ENCODE measurements at regions not wholly inside any gene's neighbourhood (a gene's known extent, or its start where the extent isn't known, plus 50 kb on each side); places are given as distances from the start of the nearest gene placed in this dataset.

DNA sequence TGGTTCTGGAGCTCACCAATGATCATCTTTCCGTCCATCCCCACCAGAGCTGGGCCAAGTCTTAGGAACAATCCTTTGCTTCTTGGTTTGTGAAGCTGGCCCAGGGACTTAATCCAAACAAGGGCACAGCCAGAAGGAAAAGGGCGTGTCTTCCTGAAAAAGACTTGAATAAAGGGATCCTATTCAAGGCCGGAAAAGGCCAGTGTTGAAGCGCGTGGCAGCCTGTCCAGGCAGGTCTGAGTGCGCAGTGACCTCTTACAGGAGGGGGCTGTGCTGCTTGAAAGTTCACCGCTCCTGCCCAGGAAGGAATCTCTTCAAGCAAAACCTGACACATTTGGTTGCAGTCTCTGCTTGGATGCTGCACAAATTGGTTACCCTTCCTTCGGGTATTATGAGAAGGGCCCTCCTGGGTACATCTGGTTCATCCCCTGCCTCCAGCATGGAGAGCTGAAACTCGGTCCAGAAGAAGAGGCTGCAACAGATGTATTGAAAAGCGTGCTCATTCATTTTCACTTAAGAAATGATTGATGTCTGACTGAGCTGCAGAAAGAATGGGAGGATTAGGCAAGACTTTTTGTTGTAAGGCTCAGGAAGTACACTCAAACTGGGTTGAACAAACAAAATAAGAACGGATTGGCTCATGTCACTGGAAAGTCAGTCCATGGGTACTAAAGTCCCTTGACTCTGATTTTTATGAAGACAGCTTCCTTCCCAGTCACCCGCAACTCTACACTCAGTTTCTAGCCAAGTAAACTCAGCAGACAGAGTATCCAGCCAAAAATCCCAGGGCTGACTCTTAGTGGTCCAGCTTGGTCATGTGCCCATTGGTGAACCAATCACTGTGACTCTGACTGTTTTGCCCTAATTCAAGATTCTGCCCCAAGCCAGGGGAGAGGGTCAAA is 136.3 kb downstream of the TFAP2C start:
- Histone ChIP-seq H3K4me3 (no peak overlapping the region), H3K9me3 (no peaks in the 10 kb centered on the region), H3K27me3 (no peaks in the 10 kb centered on the region), H3K4me1 (no peaks in the 10 kb centered on the region), H3K27ac (no peak overlapping the region), H3K36me3 (no peaks in the 10 kb centered on the region)
- no peak for DNase-seq
- TF ChIP-seq, protein P1, sequence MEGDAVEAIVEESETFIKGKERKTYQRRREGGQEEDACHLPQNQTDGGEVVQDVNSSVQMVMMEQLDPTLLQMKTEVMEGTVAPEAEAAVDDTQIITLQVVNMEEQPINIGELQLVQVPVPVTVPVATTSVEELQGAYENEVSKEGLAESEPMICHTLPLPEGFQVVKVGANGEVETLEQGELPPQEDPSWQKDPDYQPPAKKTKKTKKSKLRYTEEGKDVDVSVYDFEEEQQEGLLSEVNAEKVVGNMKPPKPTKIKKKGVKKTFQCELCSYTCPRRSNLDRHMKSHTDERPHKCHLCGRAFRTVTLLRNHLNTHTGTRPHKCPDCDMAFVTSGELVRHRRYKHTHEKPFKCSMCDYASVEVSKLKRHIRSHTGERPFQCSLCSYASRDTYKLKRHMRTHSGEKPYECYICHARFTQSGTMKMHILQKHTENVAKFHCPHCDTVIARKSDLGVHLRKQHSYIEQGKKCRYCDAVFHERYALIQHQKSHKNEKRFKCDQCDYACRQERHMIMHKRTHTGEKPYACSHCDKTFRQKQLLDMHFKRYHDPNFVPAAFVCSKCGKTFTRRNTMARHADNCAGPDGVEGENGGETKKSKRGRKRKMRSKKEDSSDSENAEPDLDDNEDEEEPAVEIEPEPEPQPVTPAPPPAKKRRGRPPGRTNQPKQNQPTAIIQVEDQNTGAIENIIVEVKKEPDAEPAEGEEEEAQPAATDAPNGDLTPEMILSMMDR (IDR thresholded peaks at IDR 0.05) = no peak
- intact Hi-C loops (cut with DNase I) = no loop called here
- peak; percentile 57 for ATAC-seq

DNA sequence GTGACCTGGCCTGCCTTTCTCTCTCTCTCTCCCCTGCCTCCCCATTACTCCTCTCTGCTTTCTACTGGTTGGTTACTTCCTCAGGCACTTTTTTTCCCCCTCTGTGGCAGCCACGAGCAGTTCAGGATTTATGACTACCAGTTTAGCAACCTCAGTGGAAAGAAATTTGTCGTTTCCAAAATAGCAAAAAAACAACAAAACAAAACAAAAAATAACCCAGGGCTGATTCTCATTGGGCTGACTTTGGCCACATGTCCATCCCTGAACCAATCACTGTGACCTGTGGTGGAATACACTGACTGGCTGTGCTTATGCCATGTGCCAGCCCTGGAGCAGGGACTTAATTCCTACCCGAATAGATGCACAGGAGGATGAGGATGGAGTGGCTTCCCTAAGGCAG is 137.4 kb downstream of the TFAP2C start:
- H3K27me3 ChIP-seq = no peaks in the 10 kb centered on the region
- H3K4me1 ChIP-seq = no peaks in the 10 kb centered on the region
- TF ChIP-seq, protein P1 (IDR thresholded peaks at IDR 0.05) = no peak
- DNase-seq (no peak), ATAC-seq (no peak)
- no peaks in the 10 kb centered on the region for H3K36me3 ChIP-seq
- H3K9me3 ChIP-seq = no peaks in the 10 kb centered on the region
- H3K27ac ChIP-seq = no peak overlapping the region
- intact Hi-C loops (cut with DNase I) = no loop called here
- H3K4me3 ChIP-seq = no peak overlapping the region

DNA sequence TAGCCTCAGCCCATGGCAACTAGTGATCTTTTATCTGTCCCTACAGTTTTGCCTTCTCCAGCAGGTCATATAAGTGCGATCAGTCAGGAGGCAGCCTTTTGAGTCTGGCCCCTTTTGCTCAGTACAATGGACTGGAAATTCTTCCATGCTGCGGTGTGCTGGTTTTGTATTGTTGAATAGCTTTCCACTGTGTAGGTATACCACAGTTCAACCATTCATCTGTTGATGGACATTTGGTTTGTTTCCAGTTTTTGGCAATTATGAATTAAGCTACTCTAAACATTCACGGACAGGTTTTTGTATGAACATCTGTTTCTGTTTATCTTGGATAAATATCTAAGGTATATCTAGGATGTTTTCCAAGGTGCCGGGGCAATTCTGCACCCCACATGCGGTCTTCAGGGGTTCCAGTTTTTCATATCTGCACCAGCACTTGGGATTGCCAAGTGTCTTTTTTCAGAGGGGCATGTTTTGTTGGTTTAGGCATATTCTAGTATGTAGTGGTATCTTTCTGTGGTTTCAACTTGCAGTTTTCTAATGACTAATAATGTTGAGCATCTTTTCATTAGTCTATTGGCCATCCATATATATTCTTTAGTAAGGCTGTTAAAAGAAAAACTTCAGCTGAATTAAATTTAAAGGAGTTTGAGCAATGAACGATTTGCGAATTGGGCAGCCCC is 141.0 kb downstream of the TFAP2C start:
- no peaks in the 10 kb centered on the region for H3K9me3 ChIP-seq
- no peak overlapping the region for H3K4me3 ChIP-seq
- TF ChIP-seq, protein P1 (IDR thresholded peaks at IDR 0.05) = no peak
- H3K27me3 ChIP-seq = peaks cover 6% of the 10 kb centered on the region
- intact Hi-C loops (cut with DNase I) = no loop called here
- ATAC-seq (no peak), DNase-seq (no peak)
- no peaks in the 10 kb centered on the region for H3K36me3 ChIP-seq
- no peaks in the 10 kb centered on the region for H3K4me1 ChIP-seq
- no peak overlapping the region for H3K27ac ChIP-seq

DNA sequence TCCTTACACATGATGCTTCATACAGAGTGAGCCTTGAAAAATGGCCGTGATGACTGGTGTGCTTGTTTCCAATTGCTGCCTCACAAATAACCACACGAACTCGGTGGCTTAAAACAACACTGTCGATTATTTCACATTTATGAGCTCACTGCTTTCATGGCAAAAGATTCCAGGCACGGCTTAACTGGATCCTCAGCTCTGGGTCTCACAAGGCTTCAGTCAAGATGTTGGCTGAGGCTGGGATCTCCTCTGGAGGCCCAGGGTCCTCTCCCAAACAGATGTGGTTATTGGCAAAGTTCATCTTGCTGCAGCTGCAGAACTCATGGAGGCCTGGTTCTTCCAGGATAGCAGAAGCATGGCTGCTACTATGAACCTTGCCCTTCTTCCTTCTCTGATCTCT is 144.6 kb downstream of the TFAP2C start:
- ATAC-seq (no peak), DNase-seq (no peak)
- no peaks in the 10 kb centered on the region for H3K36me3 ChIP-seq
- intact Hi-C loops (cut with DNase I) = no loop called here
- H3K27ac ChIP-seq = no peak overlapping the region
- H3K4me1 ChIP-seq = no peaks in the 10 kb centered on the region
- H3K4me3 ChIP-seq = no peak overlapping the region
- peaks cover 11% of the 10 kb centered on the region for H3K27me3 ChIP-seq
- TF ChIP-seq, protein P1 (IDR thresholded peaks at IDR 0.05) = no peak
- no peaks in the 10 kb centered on the region for H3K9me3 ChIP-seq

DNA sequence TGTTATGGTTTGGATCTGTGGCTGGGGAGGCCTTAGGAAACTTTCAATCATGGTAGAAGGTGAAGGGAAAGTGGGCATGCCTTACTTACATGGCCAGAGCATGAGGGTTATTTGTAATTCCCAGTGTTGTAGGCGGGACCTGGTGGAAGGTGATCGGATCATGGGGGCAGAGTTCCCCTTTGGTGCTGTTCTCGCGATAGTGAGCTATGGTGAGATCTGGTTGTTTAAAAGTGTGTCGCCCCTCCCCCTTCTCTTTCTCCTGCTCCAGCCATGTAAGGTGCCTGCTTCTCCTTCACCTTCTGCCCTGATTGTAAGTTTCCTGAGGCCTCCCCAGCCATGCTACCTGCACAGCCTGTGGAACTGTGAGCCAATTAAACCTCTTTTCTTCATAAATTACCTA is 145.8 kb downstream of the TFAP2C start:
- ATAC-seq = no peak
- Histone ChIP-seq H3K27me3 (peaks cover 13% of the 10 kb centered on the region), H3K9me3 (no peaks in the 10 kb centered on the region), H3K27ac (no peak overlapping the region), H3K4me1 (no peaks in the 10 kb centered on the region), H3K4me3 (no peak overlapping the region), H3K36me3 (no peaks in the 10 kb centered on the region)
- no peak for DNase-seq
- intact Hi-C loops (cut with DNase I) = no loop called here
- TF ChIP-seq, protein P1 (IDR thresholded peaks at IDR 0.05) = no peak

All from upper lobe of right lung (tissue), 1 donor.